ENCODE measurements at regions not wholly inside any gene's neighbourhood (a gene's known extent, or its start where the extent isn't known, plus 50 kb on each side); places are given as distances from the start of the nearest gene placed in this dataset.

DNA sequence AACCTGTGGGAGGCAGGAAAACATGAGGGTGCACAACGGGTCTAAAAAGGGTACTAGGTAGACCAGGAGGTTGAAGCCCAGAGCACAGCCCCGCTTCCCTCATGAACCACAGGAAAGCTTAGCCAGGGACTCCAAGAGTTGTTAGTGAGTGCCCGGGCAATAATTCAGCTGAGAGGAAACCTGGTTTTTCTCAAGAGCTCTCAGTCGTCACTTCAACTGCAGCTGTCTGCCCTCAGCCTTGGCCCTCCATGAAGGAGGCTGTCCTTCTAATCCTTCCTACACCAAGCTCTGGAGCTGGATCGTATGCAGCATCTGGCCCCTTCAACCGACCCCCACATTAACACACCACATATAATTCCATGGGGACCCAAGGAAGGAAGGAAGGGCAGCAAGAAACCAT, 77.0 kb upstream of the BACE2 start:
- DNase-seq (ENCODE audit: insufficient read length), result no peak
- TF ChIP-seq POLR2AphosphoS5 (IDR thresholded peaks at IDR 0.05; ENCODE audit: low read depth, low read length), result no peak
- no peak for TF ChIP-seq TAF1 (IDR thresholded peaks at IDR 0.05; ENCODE audit: borderline replicate concordance, low read depth, low read length)
- no peak for TF ChIP-seq POLR2A (IDR thresholded peaks at IDR 0.05; ENCODE audit: low read depth, low read length)
- FAIRE-seq, result no peak

DNA sequence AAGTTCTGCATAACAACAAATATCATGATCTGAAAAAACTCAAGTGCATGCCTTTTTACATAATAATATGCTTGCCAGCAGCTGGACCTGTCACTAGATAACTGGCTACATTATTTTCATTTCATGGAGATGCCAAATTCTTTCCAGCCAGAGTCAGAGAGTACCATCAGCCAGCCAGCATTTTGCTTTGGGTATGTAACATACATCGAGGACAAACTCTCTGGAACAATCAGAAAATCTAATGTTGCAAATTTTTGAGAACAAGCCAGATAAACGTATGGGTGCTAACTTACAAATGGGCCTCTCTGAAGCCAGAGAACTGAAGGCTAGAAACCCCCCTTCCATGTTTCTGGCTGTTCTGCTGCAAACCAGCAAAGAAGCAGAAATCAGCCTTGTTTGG, 76.3 kb upstream of the BACE2 start:
- no peak for FAIRE-seq
- no peak for TF ChIP-seq POLR2AphosphoS5 (IDR thresholded peaks at IDR 0.05; ENCODE audit: low read depth, low read length)
- no peak for TF ChIP-seq POLR2A (IDR thresholded peaks at IDR 0.05; ENCODE audit: low read depth, low read length)
- no peak for TF ChIP-seq TAF1 (IDR thresholded peaks at IDR 0.05; ENCODE audit: borderline replicate concordance, low read depth, low read length)
- DNase-seq (ENCODE audit: insufficient read length), result no peak

DNA sequence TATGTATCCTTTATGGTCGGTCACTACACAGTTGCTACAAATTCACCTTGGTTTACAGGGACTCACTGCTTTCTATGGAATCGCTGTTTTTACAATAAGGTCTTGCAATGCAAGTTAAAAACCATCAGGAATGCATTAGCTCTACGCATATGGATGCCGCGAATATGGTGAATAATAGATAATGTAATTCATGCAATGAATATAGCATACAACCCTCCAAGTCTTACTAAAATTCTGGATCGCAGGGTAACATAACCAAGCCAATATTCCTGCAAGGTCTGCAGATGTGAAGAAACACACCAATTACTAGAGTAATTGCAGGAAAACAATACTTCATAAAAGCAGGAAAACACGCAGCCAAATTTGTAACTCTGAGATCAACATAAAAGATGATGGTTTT, 75.6 kb upstream of the BACE2 start:
- DNase-seq (ENCODE audit: insufficient read length) (no peak), FAIRE-seq (no peak)
- TF ChIP-seq POLR2A (IDR thresholded peaks at IDR 0.05; ENCODE audit: low read depth, low read length), result no peak
- TF ChIP-seq POLR2AphosphoS5 (IDR thresholded peaks at IDR 0.05; ENCODE audit: low read depth, low read length), result no peak
- TF ChIP-seq TAF1 (IDR thresholded peaks at IDR 0.05; ENCODE audit: borderline replicate concordance, low read depth, low read length), result no peak

DNA sequence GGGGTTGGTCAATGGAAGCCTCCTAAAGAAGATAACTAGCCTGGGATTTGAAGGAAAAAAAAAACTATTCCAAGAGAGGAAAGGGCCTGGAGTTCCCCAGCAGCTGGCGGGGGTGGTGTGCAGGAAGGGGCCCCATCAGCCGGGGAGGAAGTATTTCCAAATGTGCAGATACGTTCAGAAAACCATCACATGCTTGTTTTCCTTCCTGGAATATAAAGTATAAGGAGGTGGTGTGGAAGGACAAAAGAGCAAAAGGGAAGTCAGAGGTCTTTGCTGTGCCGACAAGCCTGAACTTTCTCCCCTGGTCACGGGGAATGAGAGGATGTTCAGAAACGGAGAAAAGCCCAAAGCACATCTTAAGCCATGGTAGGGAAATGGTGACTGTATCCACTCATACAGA, 72.0 kb upstream of the BACE2 start:
- DNase-seq (ENCODE audit: insufficient read length) (no peak), FAIRE-seq (no peak)
- TF ChIP-seq POLR2AphosphoS5 (IDR thresholded peaks at IDR 0.05; ENCODE audit: low read depth, low read length) (no peak), POLR2A (IDR thresholded peaks at IDR 0.05; ENCODE audit: low read depth, low read length) (no peak), TAF1 (IDR thresholded peaks at IDR 0.05; ENCODE audit: borderline replicate concordance, low read depth, low read length) (no peak)

DNA sequence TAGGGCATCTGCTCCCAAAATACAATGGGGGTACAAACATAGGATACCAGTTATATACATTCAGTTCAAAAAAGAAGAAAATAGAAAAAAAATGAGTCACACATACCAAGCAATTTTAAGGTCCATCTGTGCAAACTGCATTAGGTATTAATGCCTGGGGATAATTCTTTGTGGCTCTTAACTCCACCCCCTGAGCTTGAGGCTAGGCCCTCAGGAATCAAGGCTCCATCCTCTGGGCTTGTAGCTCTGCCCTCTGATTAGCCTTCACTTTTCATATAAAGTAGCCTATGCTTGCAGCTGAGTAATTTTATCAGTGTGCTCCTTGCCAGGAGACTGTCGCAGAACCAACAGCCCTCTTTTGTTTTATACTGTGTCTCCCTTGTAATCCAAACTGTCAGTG, 69.9 kb upstream of the BACE2 start:
- no peak for FAIRE-seq
- no peak for DNase-seq (ENCODE audit: insufficient read length)
- TF ChIP-seq POLR2A (IDR thresholded peaks at IDR 0.05; ENCODE audit: low read depth, low read length) (no peak), POLR2AphosphoS5 (IDR thresholded peaks at IDR 0.05; ENCODE audit: low read depth, low read length) (no peak), TAF1 (IDR thresholded peaks at IDR 0.05; ENCODE audit: borderline replicate concordance, low read depth, low read length) (no peak)

DNA sequence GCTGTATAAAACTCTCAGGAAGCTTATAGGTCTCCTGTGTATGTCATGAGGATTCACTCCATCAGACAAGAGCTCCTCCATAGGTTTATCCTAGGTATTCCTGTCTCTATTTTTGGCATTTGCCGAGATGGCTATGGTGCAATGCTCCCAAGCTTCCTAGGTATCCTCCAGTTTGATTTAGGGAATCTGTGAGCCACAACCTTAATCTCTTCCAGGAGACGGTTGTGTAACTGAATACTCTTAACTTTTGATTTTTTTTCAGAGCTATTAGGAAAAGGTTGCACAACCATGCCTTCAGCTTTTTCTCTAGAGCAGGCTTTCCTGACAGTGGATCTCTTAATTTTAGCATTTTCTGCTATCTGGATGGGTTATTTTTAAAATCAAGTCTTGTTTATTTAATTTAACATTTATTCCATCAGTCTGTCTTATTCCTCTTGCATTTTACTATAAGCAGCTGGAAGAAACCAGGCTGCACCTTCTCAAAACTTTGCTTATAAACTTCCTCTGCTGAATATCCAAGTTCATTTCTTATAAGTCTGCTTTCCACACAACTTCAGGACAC, 69.4 kb upstream of the BACE2 start:
- no peak for FAIRE-seq
- DNase-seq (ENCODE audit: insufficient read length), result no peak
- TF ChIP-seq POLR2AphosphoS5 (IDR thresholded peaks at IDR 0.05; ENCODE audit: low read depth, low read length) (no peak), POLR2A (IDR thresholded peaks at IDR 0.05; ENCODE audit: low read depth, low read length) (no peak), TAF1 (IDR thresholded peaks at IDR 0.05; ENCODE audit: borderline replicate concordance, low read depth, low read length) (no peak)

DNA sequence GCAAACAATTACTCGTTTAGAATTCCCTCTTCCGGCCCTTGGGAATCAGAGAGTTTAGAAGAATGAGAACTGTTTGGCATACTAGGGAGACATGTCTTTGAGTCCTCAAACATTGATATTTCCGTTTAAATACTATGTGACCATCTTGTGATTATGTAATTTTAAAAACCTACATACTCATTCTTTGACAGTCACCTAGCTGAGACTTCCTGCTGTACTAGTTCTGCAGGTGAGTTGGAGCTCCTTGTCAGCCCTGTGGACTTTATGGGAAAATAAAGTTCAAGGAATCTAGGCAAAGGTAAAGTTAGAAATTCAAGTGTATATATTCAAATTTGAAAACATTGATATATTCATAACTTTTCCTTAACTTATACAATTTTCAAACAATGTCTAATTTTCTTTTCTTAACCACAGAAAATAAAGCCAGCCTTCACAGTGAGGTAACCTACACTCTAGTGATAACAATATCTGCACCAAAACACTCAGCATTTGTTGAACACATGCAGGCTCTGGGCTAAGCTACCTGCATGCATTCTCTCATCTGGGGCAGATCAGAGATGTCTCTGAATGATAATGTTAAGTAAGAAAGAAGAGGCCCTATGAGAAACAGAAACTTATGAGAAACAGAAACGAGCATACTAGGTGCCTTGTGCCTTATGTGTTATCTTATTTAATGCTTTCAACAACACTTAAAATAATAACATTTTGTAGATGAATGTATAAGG, 67.0 kb upstream of the BACE2 start:
- TF ChIP-seq POLR2AphosphoS5 (IDR thresholded peaks at IDR 0.05; ENCODE audit: low read depth, low read length) (no peak), TAF1 (IDR thresholded peaks at IDR 0.05; ENCODE audit: borderline replicate concordance, low read depth, low read length) (no peak), POLR2A (IDR thresholded peaks at IDR 0.05; ENCODE audit: low read depth, low read length) (no peak)
- no peak for DNase-seq (ENCODE audit: insufficient read length)
- no peak for FAIRE-seq

DNA sequence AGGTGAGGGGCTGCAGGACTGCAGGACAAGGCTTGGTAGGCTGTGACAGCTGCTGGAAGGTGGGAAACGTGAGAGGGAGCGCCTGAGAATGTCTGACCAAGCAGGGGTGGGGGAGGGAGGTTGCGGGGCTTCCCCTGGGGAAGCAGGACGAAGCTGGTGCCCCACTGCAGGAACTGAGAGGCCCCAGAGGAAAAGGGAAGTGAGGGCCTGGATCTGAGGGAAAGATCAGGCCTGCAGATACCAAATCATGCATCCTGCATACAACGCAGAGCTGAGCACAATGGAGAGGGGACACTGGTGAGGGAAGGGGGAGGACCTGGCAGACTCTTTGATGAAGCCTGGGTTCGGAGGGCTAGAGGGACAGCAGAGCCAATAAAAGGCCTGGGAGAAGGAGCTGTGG, 65.7 kb upstream of the BACE2 start:
- FAIRE-seq (no peak), DNase-seq (ENCODE audit: insufficient read length) (no peak)
- no peak for TF ChIP-seq POLR2AphosphoS5 (IDR thresholded peaks at IDR 0.05; ENCODE audit: low read depth, low read length)
- TF ChIP-seq TAF1 (IDR thresholded peaks at IDR 0.05; ENCODE audit: borderline replicate concordance, low read depth, low read length), result no peak
- no peak for TF ChIP-seq POLR2A (IDR thresholded peaks at IDR 0.05; ENCODE audit: low read depth, low read length)

DNA sequence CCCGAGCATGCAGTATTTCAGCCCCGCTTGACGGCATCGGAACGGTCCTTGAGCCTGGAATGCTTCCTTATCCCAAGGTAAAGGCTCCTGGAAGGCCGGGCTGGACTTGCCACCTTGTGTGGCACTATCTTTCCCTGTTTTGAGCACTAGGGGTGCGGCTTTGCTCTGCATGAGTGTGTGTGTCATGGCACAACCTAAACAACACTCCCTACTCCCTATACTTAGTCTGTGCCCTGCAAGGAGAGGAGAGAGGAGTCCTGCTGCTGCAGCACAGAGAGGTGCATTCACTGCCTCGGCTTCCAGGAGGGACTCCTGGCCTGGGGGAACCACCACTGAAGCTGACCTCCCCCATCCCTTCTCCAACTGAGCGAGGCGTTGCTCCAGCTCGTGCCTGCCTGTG, 60.4 kb upstream of the BACE2 start:
- DNase-seq (ENCODE audit: insufficient read length), result no peak
- FAIRE-seq, result no peak
- no peak for TF ChIP-seq POLR2AphosphoS5 (IDR thresholded peaks at IDR 0.05; ENCODE audit: low read depth, low read length)
- no peak for TF ChIP-seq POLR2A (IDR thresholded peaks at IDR 0.05; ENCODE audit: low read depth, low read length)
- no peak for TF ChIP-seq TAF1 (IDR thresholded peaks at IDR 0.05; ENCODE audit: borderline replicate concordance, low read depth, low read length)

DNA sequence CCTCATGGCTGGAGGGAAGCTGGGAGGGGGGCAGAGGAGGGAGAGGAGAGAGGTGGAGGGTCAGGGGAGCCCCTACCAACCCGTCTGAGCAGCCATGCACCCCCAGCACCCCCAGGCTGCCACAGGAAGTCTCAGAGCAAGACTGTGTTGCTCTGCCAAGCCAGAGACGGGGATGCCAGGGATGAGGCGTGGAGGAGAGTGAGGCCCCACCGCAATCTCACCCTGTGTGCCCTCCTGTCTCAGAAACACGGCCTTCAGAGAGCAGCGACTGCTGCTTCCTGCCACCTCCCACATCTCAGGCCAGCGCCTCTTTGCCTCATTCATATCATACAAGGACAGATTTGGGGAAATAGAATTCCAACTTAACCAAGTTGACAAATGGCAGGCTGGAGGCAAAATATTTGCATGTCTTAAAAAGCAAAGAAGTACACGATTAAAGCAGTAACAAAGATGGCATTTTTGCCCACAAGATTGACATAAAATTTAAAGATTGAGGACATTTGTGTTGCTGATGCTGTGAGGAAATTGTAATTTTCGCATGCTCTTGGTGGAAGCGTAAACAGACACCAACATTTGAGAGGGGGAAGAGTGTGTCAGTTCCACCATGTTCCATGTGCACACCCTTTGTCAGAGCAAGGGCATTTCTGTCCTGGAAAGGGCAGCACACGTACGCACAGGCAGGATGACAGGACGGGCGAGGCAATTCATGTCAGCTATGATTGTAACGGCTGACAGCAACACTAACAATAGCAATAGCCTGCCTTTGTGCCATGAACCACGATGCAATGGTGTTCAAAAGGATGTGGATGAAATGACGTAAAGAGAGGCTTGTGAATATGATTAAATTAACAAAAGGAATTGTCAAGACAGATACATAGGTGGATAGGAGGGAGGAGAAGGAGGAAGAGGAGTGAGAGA, 59.0 kb upstream of the BACE2 start:
- TF ChIP-seq POLR2AphosphoS5 (IDR thresholded peaks at IDR 0.05; ENCODE audit: low read depth, low read length), result no peak
- TF ChIP-seq POLR2A (IDR thresholded peaks at IDR 0.05; ENCODE audit: low read depth, low read length), result no peak
- TF ChIP-seq TAF1 (IDR thresholded peaks at IDR 0.05; ENCODE audit: borderline replicate concordance, low read depth, low read length), result no peak
- DNase-seq (ENCODE audit: insufficient read length), result no peak
- FAIRE-seq, result no peak

DNA sequence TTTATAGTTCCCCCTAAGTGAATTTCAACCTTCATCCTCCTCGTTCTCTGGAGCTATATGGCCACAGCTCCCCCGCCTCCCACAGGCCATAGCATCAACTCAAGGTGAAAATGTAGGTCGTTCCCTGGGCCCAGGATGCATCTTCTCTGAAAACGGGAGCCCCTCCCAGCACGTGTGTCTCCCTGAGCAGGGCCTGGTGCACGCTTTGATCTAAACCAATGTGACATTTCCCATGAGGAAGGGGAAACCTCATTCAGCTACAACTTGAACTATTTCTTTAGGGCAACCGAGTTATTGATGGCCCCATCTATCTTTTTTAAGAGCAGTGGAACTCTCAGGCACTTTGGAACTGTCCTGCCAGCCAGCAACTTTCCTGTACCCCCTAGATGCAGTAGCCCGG, 57.8 kb upstream of the BACE2 start:
- no peak for DNase-seq (ENCODE audit: insufficient read length)
- TF ChIP-seq POLR2AphosphoS5 (IDR thresholded peaks at IDR 0.05; ENCODE audit: low read depth, low read length) (no peak), POLR2A (IDR thresholded peaks at IDR 0.05; ENCODE audit: low read depth, low read length) (no peak), TAF1 (IDR thresholded peaks at IDR 0.05; ENCODE audit: borderline replicate concordance, low read depth, low read length) (no peak)
- no peak for FAIRE-seq
